ENCODE measurements at regions not wholly inside any gene's neighbourhood (a gene's known extent, or its start where the extent isn't known, plus 50 kb on each side); places are given as distances from the start of the nearest gene placed in this dataset.
"Not testable (repeated sequence)": the region's sequence is repeated elsewhere in the genome, so short reads cannot be mapped to it uniquely, and the experiment has no call there.

DNA sequence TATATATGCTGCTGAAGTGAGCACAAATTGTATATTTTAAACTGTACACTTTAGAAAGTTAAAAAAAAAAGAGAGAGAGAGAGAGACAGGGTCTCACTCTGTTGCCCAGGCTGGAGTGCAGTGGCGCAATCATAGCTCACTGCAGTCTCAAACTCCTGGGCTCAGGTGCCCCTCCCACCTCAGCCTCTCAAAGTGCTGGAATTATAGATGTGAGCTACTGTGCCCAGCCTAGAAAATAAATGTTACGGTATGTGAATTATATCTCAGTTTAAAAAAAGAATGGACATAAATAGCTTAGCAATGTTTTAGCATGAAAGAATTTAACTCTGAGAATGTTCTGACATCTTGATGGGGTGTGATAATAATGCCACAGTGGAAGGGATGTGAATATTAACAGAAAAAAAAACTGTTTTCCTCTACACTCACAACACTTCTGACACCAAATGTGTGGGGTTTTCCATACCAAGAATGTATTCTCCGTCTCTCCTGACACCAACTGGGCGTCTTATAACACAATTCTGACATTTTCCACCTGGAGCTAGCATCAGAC lies 162.1 kb downstream of the PLCE1 start:
- Mint-ChIP-seq H3K4me1 (no peaks in the 10 kb centered on the region), H3K27me3 (no peaks in the 10 kb centered on the region), H3K4me3 (no peak overlapping the region), H3K9me3 (peaks cover 2% of the 10 kb centered on the region), H3K36me3 (no peaks in the 10 kb centered on the region), H3K27ac (no peak overlapping the region)
- POLR2A ChIA-PET: no interaction called here
- ATAC-seq (ENCODE audit: low read depth) (no peak), DNase-seq (no peak)

DNA sequence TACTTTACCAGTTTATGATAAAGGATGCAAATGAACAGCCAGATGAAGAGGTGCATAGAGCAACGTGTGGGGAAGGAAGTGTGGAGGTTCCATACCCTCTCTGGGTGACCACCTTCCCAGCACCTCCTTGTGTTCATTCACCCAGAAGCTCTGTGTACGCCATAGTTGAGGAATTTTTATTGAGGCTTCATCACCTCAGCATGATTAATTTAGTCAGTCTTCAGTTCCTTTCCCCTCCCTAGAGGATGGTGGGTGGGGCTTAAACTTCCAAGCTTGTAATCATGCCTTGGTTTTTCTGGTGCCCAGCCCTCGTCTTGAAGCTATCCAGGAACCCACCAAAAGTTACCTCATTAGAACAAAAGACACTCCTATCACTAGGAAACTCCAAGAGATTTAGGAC lies 162.7 kb downstream of the PLCE1 start:
- ATAC-seq (ENCODE audit: low read depth) (no peak), DNase-seq (no peak)
- no peak overlapping the region for H3K4me3 Mint-ChIP-seq
- no peaks in the 10 kb centered on the region for H3K36me3 Mint-ChIP-seq
- H3K9me3 Mint-ChIP-seq: peaks cover 2% of the 10 kb centered on the region
- no peaks in the 10 kb centered on the region for H3K27me3 Mint-ChIP-seq
- POLR2A ChIA-PET: no interaction called here
- H3K27ac Mint-ChIP-seq: no peak overlapping the region
- H3K4me1 Mint-ChIP-seq: no peaks in the 10 kb centered on the region

DNA sequence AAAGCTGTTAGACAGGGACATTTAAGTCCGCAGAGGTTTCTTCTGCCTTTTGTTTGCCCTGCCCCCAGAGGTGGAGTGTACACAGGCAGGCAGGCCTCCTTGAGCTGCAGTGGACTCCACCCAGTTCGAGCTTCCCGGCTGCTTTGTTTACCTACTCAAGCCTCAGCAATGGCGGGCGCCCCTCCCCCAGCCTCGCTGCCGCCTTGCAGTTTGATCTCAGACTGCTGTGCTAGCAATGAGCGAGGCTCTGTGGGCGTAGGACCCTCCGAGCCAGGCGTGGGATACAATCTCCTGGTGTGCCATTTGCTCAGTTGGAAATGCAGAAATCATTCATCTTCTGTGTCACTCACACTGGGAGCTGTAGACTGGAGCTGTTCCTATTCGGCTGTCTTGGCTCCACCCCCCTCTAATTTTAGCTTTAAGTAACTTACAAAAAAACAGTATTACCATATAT lies 171.5 kb downstream of the PLCE1 start:
- H3K4me3 Mint-ChIP-seq; H3K36me3 Mint-ChIP-seq; H3K27me3 Mint-ChIP-seq; H3K9me3 Mint-ChIP-seq; H3K4me1 Mint-ChIP-seq; POLR2A ChIA-PET; ATAC-seq (ENCODE audit: low read depth); H3K27ac Mint-ChIP-seq; DNase-seq: not testable (repeated sequence)

DNA sequence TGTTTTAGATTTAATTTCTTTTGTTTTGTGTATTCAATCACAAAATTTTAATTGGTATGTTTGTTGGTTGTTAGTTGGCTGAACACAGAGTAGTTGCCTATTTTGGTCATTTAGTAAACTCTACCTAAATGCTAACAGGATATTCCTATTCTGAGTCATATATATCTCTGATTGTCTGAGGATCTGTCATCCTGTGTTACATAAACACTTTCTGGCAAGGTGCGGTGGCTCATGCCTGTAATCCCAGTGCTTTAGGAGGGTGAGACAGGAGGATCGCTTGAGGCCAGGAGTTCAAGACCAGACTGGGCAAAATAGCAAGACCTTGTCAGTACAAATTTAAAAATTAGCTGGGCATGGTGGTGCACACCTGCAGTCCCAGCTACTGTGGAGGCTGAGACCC lies 178.6 kb downstream of the PLCE1 start:
- Mint-ChIP-seq H3K9me3 (no peaks in the 10 kb centered on the region), H3K27me3 (peaks cover 2% of the 10 kb centered on the region), H3K36me3 (no peaks in the 10 kb centered on the region), H3K27ac (no peak overlapping the region), H3K4me3 (no peak overlapping the region), H3K4me1 (no peaks in the 10 kb centered on the region)
- ATAC-seq (ENCODE audit: low read depth) (no peak), DNase-seq (no peak)
- POLR2A ChIA-PET: no interaction called here

DNA sequence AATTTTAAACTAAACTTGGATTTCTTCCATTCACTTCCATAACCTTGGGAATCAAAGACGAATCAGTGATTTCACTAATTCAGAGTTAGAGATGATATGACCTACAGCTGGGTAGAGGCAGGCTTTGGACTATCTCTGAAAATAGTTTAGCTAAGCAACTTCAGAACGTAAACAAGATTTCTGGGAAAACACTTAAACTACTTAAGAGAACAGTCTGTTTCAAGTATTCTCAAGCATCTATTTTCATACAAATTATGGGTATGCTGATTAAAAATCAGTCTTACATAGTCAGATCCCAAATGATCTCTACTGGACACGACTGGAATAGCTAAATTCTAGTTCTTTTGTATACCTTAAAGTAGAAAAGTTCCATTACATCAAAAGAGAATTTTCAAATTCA lies 179.9 kb downstream of the PLCE1 start:
- Mint-ChIP-seq H3K4me3 (no peak overlapping the region), H3K9me3 (no peaks in the 10 kb centered on the region), H3K36me3 (no peaks in the 10 kb centered on the region), H3K4me1 (no peaks in the 10 kb centered on the region), H3K27ac (no peak overlapping the region), H3K27me3 (peaks cover 2% of the 10 kb centered on the region)
- POLR2A ChIA-PET: no interaction called here
- DNase-seq (no peak), ATAC-seq (ENCODE audit: low read depth) (no peak)

DNA sequence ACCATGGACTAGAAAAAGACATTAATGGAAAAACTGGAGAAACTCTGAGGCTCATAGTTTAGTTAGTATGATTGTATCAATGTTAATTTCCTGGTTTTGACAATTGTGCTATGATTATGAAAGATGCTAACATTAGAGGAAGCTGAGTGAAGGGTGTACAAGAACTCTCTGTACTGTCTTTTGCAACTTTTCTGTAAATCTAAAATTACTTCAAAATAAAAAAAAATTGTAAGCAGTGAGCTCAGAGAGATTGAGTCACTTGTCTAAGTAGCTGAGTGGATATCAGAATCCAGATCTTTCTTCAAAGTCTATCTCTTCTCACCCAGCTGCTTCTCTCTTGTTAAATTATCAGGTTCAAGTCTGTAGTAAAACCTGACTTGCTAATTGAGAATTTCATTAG lies 181.1 kb downstream of the PLCE1 start:
- Mint-ChIP-seq H3K4me1 (no peaks in the 10 kb centered on the region), H3K9me3 (no peaks in the 10 kb centered on the region), H3K27me3 (peaks cover 2% of the 10 kb centered on the region), H3K36me3 (no peaks in the 10 kb centered on the region), H3K4me3 (no peak overlapping the region), H3K27ac (no peak overlapping the region)
- DNase-seq (no peak), ATAC-seq (ENCODE audit: low read depth) (no peak)
- POLR2A ChIA-PET: no interaction called here

DNA sequence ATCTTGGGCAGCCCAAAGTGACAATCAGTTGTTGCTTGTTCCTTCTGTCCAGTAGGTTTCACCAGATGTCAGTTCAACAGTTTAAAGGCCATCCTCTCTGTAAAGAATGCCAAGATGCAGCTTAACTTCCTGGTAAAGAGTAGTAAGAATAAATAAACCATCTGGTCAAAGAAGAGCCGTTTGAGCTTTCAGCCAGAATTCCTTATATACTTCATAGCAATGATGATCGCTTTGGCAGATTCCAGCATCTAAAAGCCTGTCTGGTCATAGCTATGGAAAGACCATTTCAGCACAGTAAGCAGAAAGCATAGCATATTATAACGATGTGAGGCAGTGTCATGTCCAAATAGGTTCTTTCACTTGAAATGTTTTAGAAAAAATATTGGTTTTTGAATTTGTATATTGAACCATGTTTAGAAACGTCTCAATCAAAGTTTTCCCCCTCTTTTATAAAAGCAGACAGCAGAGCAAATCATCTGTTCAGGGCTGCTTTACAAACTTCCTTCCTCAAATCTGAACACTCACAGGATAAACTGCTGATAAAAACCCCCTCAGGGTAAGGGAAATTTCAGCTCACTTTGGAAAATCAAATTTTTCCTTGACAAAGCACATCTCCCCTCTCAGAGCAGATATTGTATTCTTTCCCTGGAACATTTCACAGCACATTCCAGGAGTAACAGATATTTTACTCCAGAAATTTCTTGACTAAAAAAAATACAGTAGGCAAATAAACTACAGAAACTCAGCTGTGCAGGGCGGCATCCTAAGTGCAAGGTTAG lies 184.1 kb downstream of the NOC3L start:
- no peak for ATAC-seq (ENCODE audit: low read depth)
- Mint-ChIP-seq H3K36me3 (no peaks in the 10 kb centered on the region), H3K27me3 (peaks cover 4% of the 10 kb centered on the region), H3K9me3 (no peaks in the 10 kb centered on the region), H3K4me3 (no peak overlapping the region), H3K27ac (no peak overlapping the region), H3K4me1 (no peaks in the 10 kb centered on the region)
- POLR2A ChIA-PET: no interaction called here
- no peak for DNase-seq

DNA sequence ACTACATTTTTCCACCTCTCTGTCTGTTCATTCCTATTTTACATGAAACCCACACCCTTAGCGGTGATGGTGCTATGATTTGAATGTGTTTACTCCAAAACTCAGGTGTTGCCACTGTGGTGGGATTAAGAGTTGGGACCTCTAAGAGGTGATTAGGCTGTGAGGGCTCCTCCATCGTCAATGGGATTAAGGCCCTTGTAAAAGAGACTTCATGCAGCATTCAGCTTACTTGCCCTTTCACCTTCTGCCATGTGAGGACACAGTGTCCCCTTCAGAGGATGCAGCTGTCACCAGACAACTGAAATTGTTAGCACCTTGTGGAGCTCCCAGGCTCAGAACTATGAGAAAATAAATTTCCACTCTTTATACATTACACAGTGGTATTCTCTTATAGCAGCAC lies 182.2 kb downstream of the NOC3L start:
- no peak for ATAC-seq (ENCODE audit: low read depth)
- Mint-ChIP-seq H3K9me3 (no peaks in the 10 kb centered on the region), H3K4me3 (no peak overlapping the region), H3K27ac (no peak overlapping the region), H3K4me1 (no peaks in the 10 kb centered on the region), H3K27me3 (peaks cover 2% of the 10 kb centered on the region), H3K36me3 (no peaks in the 10 kb centered on the region)
- no peak for DNase-seq
- POLR2A ChIA-PET: no interaction called here

DNA sequence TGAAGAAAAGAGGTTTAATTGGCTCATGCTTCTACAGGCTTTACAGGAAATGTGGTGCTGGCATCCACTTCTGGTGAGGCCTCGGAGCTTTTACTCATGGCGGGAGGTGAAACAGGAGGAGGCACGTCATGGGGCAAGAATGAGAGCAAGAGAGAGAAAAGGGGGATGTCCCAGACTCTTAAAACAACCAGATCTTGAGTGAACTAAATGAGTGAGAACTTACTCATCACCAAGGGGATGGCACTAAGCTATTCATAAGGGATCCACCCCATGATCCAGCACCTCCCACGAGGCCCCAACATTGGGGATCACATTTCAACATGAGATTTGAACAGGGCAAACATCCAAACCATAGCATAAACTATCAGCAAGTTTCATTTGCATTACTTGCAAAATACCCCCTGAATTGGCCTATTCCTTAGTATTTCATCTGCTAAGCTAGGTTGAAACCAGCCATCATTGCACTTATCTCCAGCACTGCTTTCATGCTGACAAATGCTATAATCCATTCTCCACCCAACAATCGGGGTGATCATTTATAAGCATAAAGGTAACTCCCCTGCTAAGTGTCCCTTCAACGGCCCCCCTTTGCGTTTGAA lies 179.0 kb downstream of the NOC3L start:
- POLR2A ChIA-PET: no interaction called here
- Mint-ChIP-seq H3K36me3 (no peaks in the 10 kb centered on the region), H3K27ac (no peak overlapping the region), H3K4me1 (no peaks in the 10 kb centered on the region), H3K9me3 (no peaks in the 10 kb centered on the region), H3K4me3 (no peak overlapping the region), H3K27me3 (peaks cover 2% of the 10 kb centered on the region)
- no peak for ATAC-seq (ENCODE audit: low read depth)
- DNase-seq: no peak

DNA sequence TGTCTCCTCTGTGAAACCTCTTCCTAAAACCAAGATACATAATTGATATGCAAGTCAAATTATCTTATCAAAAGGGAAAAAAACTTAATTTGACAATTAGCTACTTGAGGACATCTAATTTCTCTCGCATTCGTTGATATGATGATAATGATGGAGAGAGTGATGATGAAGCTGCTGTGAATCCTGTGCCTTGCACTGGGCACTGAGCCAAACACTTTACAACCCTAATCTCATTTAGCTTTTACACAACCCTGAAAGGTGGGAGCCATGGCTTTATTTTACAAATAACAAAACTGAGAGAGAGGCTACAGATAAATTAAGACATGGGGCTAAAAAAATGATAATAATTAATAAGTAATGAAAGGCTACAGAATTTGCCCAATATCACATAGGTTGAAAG lies 176.0 kb downstream of the NOC3L start:
- Mint-ChIP-seq H3K9me3 (peaks cover 2% of the 10 kb centered on the region), H3K4me3 (no peak overlapping the region), H3K27me3 (peaks cover 2% of the 10 kb centered on the region), H3K36me3 (no peaks in the 10 kb centered on the region), H3K27ac (no peak overlapping the region), H3K4me1 (no peaks in the 10 kb centered on the region)
- ATAC-seq (ENCODE audit: low read depth) (no peak), DNase-seq (no peak)
- POLR2A ChIA-PET: no interaction called here

DNA sequence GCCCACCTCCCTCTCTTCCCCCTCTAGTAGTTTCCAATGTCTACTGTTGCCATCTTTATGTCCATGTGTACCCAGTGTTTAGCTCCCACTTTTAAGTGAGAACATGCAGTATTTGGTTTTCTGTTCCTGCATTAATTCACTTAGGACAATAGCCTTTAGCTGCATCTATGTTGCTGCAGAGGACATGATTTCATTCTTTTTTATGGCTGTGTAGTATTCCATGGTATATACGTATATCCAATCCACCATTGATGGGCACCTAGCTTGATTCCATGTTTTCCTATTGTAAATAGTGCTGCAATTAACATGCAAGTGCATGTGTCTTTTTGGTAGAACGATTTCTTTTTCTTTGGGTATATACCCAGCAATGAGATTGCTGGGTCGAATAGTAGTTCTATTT lies 170.4 kb downstream of the NOC3L start:
- no peak for ATAC-seq (ENCODE audit: low read depth)
- H3K36me3 Mint-ChIP-seq: no peaks in the 10 kb centered on the region
- no peak overlapping the region for H3K4me3 Mint-ChIP-seq
- POLR2A ChIA-PET: no interaction called here
- H3K27me3 Mint-ChIP-seq: no peaks in the 10 kb centered on the region
- no peak overlapping the region for H3K27ac Mint-ChIP-seq
- H3K4me1 Mint-ChIP-seq: no peaks in the 10 kb centered on the region
- no peak for DNase-seq
- H3K9me3 Mint-ChIP-seq: peaks cover 2% of the 10 kb centered on the region

DNA sequence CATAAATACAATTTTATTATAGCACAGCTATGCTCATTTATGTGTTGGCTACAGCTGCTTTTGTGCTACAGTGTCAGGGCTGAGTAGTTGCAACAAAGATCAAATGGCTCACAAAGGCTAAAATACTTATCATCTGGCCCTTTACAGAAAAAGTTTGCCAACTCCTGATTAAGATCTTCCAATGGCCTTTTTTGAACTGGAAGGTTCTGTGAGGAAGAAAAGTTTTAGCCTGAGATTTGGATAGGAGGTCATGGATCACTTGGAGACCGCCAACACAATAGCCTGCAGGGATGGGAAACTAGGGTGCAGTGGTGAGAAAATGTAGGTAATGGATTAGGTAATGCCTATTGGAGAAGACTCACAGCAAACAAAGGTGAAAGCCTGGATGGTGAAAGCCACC lies 169.8 kb downstream of the NOC3L start:
- H3K4me1 Mint-ChIP-seq: no peaks in the 10 kb centered on the region
- peaks cover 2% of the 10 kb centered on the region for H3K9me3 Mint-ChIP-seq
- no peak for DNase-seq
- H3K27me3 Mint-ChIP-seq: no peaks in the 10 kb centered on the region
- no peak for ATAC-seq (ENCODE audit: low read depth)
- no peaks in the 10 kb centered on the region for H3K36me3 Mint-ChIP-seq
- no peak overlapping the region for H3K27ac Mint-ChIP-seq
- no peak overlapping the region for H3K4me3 Mint-ChIP-seq
- POLR2A ChIA-PET: no interaction called here

DNA sequence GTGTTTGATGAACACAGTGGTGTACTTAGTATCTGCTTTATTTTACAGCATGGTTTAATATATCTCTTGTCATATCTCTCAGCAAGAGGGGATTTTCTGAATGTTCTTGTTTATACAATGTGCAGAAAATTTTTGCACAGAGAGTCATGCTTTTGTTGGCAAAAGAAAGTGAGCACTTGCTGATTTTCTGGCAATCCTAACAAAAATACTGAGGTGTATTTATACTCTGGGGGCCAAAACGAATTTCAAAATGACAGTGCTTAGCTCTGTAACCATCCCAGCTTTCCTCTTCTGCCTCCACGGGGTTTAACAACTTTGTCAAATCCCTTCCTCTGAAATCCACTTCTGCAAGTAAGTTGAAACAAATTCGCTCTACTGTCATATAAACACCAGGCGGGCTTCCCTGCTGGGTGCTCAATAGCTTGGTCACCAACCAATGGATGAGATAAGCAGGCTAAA lies 169.2 kb downstream of the NOC3L start:
- DNase-seq: no peak
- Mint-ChIP-seq H3K9me3 (peaks cover 2% of the 10 kb centered on the region), H3K27ac (no peak overlapping the region), H3K4me1 (no peaks in the 10 kb centered on the region), H3K36me3 (no peaks in the 10 kb centered on the region), H3K27me3 (no peaks in the 10 kb centered on the region), H3K4me3 (no peak overlapping the region)
- ATAC-seq (ENCODE audit: low read depth): no peak
- POLR2A ChIA-PET: no interaction called here

DNA sequence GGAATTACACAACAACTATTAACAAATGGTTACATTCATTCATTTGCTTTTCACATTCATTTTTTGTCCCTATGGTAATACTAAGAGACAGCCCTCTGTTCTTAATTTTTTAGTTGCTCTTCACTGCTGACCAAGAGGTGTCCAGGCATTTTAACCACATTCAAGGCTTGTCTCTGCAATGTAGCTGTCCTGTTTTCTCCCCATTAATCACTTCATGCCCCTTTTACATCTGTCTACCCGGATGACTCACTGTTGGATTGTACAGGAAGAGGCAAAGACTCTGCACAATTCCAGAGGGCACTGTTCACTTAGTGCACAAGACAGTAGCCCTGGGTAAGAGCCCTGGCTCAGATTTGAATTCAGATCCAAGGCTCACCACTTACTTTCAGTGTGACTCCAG lies 168.5 kb downstream of the NOC3L start:
- Mint-ChIP-seq H3K4me3 (no peak overlapping the region), H3K9me3 (peaks cover 2% of the 10 kb centered on the region), H3K27ac (no peak overlapping the region), H3K27me3 (no peaks in the 10 kb centered on the region), H3K4me1 (no peaks in the 10 kb centered on the region), H3K36me3 (no peaks in the 10 kb centered on the region)
- ATAC-seq (ENCODE audit: low read depth) (no peak), DNase-seq (no peak)
- POLR2A ChIA-PET: no interaction called here
